ENCODE measurements at regions not wholly inside any gene's neighbourhood (a gene's known extent, or its start where the extent isn't known, plus 50 kb on each side); places are given as distances from the start of the nearest gene placed in this dataset.

- TF ChIP-seq FOXK2 (IDR thresholded peaks at IDR 0.05) (no peak), L3MBTL2 (conservative IDR thresholded peaks at IDR 0.05) (no peak), HDGF (IDR thresholded peaks at IDR 0.05; ENCODE audit: borderline replicate concordance) (no peak), ELF4 (IDR thresholded peaks at IDR 0.05) (no peak), ZNF384 (IDR thresholded peaks at IDR 0.05) (no peak), ARNT (IDR thresholded peaks at IDR 0.05) (no peak), SUZ12 (IDR thresholded peaks at IDR 0.05) (no peak), BHLHE40 (IDR thresholded peaks at IDR 0.05; ENCODE audit: borderline replicate concordance) (no peak), FOXA1 (IDR thresholded peaks at IDR 0.05) (no peak), SP1 (IDR thresholded peaks at IDR 0.05) (no peak), NFRKB (IDR thresholded peaks at IDR 0.05) (no peak), LEF1 (IDR thresholded peaks at IDR 0.05; ENCODE audit: borderline replicate concordance) (no peak)
Observed at GRCh38 chr12:4843907-4844306, 65.8 kb upstream of the KCNA1 start.
